Left forelimb (tissue), 1 donor: ENCODE measurements at regions not wholly inside any gene's neighbourhood (a gene's known extent, or its start where the extent isn't known, plus 50 kb on each side); places are given as distances from the start of the nearest gene placed in this dataset.

Source experiments
- DNase-seq: peaks from one replicate; pipeline ENCODE4 v3.0.0-alpha.2; 2018; ENCODE audit warnings: low spot score

DNA sequence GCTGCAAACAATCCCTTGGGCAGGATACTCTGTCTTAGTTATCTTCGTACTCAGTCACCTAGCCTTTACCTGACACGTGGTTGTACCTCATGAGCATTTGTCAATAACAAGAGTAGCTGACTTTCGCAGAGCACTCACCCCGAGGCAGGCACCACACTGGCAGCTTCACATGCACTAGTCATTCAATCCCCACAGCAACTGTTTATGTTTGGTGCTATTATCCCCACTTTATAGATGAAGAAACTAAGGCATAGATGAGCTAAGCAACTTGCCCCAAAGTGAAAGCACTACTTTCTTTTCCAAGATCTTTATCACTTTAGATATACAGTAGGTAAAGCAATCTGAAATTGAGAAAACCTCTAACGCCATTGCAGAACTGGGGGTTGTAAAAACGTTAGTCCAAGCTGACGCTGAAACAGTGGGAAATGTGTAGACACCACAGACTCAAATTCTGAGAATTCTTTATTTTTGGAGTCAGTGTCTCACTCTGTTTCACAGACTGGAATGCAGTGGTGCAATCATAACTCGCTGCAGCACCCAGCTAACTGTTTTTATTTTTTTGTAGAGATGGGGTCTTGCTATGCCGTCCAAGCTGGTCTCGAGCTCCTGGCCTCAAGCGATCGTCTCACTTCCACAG, 446.0 kb downstream of the FOXO1 start:
- no peak for DNase-seq

DNA sequence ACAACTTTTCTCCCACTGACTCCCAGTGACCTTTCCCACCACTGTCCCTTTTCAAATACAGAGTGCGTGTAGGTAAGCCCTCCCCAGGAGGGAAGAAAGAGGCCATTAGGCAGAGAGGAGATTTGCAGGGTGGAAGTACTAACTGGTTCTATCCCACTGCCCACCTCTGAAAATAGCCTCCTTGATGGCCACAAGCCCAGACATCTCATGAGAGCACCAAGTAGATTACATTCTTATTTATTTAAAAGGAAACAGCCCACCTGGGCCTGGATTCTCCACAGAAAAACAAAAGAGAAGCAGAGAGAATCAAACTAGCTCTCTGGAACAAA, 445.3 kb downstream of the FOXO1 start:
- DNase-seq: no peak

DNA sequence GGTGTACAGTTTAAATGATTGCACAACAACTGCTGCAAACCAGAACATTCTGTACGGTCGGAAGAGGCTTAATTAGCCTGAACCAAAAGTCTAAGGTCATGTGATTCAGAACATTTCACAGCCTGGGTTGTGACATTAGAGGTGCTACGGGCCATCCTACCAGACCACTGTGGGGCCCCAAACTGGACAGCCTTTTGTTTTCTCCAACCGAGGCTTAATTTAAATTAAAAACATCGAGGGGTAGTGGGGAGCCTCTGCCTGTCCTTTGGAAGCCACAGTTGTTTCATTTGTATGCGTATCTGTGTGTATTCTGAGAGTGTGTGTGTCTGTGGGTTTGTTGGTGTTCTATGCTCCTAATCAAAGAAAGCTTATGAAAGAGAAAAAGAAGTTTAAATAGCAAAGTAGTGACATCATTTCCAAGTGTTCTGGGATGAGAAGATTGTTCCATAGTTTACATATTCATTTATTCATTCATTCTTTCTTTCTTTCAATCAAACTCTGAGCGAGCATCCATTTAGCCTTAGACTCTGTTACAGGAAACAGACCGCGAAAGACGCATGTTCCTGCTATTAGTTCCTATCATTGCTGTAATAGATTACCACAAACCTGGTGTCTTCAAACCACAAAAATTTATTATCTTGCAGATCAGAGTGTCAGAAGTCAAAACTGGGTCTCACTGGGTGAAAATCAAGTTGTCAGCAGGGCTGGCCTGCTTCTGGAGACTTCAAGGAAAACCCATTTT, 444.8 kb downstream of the FOXO1 start:
- DNase-seq: no peak

DNA sequence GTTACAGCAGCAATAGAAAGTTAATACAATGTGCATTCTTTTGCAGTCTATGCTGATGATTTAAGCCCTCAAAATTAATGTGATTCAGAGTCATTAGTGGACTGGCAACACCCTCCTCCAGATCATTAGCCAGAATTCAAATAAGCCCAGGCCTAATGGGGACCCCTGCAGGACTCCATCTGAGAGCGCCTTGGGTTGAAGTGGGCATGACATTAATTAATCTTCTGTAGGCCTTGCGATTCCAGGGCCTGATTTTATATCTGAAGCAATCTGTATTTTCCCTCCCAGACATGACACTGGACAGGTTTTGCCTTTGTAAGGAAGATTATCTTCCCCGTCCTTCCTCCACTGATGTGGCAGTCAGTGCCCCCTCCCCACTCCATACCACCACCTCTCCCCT, 442.9 kb downstream of the FOXO1 start:
- DNase-seq: no peak

DNA sequence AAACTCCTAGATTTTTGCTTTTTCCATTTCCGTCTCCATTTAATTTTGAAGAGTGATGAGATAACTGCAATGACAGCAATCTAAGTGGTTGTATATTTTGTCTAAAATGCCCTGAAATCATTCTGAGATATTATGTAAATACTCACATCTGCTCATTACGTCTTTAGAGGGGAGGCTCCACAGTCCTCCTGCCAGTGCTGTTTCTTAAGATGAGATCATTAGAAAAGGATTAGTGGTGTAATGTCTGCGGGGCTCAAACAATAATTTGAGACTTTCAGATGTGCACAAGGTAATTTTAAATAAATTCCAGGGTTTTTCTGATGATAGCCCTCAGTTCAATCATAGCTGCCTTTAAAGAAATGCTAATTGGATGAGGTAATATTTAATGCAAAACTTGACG, 437.9 kb downstream of the FOXO1 start:
- no peak for DNase-seq

DNA sequence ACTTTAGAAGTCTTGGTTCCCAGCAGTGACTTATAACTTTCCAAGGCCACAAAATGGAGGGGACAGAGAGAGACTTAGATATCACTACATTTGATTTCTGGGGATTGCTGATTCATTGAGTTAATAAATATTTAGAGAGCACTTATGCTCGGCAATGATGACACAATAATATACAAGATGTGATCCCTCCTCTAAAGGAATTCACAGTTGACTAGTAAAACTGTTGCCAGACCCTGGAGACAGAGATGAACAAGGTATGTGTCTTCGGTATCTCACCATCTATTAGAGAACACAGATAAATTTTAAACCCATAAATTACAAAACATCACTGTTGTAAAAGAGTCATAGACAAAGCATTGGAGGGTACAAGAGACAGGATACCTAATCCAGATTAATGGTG, 437.5 kb downstream of the FOXO1 start:
- no peak for DNase-seq

DNA sequence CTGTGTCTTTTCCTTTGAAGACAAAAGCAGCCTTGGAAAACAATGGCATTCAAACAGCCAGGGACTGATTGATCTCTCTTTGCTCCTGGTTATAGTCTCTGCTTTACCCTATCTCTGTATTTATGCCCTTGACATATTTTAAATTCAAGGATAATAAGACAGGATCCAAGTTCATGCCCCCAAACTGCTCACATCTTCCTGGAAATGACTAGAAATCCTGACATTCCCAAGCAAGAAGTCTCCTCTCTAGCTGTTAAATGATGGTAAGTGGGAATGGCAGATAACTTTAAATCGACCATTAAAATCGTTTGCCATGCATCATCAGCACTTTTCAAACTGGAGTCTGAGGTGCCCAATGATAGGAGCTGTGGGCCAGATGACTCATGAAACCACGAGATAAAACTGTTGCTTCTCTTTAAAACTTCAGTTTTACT, 435.6 kb downstream of the FOXO1 start:
- DNase-seq: no peak

DNA sequence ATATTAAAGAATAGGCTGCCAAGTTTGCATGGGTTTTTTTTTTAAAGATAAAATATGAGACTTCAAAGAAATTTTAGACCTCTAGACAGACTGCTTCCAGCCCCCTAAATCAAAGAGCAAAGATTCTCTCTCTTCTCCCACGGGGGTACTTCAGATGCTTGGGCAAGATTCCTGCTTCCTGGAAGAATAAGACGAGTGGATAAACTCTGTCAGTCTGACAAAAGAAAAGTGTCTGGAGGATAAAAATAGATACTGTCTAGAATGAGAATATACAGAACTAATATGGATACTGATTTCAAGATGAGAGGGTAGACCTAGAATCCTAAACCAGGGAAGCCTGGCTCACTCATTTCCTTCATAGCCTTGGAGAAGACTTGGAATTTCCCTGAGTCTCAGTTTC, 435.1 kb downstream of the FOXO1 start:
- no peak for DNase-seq

DNA sequence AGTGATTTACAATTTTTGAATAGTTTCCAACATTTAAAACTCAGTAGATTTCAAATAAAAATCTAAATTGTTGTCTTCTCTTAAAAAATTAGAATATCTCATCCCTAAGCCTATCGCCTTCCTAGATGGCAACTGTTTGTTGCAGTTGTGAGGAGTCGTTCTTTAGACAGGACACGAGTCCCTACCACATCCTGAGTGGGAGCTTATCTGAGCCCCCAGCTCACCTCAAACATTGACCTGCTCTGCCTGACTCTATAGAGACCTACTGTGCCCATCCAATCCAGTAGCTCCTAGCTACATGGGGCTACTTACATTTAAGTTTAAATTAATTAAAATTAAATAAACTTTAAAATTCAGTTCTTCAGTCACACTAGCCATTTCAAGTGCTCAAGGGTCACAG, 434.7 kb downstream of the FOXO1 start:
- no peak for DNase-seq

DNA sequence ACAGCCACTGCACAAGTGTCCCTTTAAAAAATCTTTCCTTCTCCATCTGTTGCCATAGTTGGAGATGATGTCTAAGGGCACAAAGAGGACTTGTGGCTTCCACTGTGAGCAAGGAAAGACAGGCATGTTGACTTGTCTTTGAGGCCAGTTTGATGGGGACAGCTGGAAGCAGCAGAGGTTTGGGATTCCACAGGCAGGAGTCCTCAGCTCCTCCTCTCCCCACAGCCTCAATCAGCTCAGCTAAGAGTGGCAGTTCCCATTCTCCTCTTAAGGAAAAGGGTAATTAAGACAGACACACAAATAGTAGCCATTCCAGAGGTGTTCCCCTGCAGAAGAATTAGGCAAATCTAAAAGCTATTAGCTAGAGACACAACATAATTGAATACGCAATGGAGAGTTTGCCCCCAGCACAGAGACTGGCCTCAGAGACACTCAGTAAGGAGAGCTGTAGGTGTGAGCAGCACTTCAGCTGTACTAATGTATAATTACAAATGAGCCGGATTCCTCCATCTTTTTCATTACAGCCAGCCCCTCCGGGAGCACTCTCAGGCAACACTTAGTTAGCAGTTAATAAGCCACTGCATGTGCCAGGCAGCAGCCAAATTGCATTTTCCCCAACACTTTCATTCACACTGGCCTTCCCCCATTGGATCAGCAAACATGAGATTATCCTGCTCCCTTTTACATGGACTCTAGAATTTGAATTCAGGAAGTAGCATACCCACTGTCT, 434.0 kb downstream of the FOXO1 start:
- DNase-seq: no peak

DNA sequence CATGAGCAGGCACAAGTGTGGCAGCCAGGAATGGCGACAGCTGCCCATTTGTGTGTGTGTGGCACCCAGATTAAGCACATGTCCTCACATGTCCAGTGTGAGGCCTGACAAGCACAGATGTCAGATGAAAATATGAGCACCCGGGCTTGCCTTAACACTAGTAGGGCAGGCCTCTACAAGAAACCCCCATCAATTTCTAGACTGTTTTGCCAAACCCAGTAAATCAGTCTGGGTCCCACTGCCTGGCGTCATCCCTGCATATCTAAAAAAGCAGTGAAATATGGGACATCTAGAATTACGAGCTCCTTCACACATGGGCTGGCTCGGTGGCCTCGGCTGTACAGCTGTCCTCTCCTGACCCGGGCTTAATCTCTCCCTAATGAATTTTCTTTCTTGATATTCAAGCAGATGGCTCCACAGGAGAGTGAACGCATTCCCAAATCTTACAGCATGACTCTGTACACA, 432.7 kb downstream of the FOXO1 start:
- DNase-seq: no peak

DNA sequence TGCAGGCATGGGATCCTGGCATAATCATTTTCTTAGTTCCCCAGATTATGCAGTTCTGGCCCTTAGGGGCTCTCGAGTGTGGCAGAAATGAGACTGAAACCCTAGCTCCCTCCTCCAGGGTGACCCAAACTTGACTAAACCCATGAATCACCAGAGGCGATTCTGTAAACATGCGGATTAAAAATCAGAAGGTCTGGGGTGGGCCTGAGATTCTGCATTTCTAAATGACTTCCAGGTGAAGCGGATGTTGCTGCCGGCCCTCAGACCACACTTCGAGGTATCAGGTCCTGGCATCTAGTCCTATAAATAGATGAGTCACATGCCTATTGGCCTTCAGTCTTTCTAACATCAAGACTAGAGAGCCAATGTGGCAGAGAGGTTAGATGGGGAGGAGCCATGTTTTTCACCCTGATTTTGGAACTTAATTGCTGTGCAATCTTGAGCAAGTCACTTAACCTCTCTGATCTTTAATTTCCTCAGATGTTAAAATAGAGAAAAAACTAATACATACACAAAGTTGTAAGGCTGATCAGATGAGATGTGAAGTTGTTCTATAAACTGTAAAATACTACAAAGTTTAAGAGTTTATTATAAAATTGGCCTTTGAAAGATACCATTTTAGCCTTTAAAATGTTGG, 431.2 kb downstream of the FOXO1 start:
- DNase-seq: no peak

DNA sequence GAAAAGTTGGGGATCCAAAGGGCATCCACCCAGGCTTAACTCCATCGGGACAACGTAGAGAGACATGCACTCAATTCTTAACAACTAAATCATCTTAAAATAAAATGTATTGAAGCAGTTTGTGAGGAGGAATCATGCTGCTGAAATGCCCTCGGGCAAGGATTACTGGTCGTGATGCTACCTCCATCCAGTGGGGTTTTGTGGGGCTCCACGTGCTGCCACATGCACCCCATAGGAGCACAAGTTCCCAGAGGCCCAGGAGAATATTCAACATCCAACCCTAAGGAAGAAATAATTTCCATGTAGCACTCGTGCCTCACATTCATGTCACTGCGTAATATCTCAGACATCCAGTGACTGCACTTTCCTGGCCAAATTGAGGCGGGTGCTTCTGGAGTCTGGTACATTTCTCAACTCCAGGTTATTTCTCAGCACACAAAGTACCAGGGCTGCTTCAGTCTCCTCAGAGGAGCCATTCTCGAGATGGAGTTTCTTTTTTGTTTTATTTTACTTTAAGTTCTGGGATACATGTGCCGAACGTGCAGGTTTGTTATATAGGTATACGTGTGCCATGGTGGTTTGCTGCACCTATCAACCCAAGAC, 429.8 kb downstream of the FOXO1 start:
- no peak for DNase-seq

DNA sequence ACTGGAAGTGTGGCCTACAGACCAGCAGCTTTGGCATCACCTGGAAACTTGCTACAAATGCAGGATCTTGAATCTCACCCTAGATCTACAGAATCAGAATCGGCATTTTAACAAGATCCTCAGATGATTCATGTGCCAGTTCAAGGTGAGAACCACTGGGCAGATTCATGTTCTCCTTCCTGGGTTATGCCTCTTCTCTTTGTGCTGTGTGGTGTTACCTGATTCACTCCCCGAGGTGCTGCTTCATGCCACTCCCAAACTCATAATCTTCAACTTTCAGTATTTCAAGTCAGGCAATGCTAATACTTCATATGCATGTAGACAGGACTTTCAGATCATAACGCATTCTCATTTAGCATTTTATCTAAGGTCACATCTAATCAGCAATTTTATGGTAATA, 427.7 kb downstream of the FOXO1 start:
- DNase-seq: no peak

DNA sequence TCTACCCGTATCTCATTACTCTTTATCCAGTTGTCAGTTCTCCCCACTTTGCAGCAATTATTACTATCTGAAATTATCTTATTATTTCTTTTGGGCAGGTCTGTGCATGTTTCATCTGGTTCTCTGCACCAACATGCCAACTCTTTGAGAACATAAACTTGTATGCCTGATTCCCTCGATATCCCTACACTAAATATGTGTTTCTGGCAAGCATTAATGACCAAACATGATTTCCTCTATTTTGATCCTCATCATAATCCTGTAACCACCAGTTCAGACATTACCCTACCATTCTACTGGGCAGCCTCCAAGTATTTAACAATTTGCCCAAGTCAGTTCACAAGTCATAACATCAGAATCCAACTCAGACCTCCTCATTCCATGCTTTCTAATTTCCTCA, 426.1 kb downstream of the FOXO1 start:
- DNase-seq: no peak

DNA sequence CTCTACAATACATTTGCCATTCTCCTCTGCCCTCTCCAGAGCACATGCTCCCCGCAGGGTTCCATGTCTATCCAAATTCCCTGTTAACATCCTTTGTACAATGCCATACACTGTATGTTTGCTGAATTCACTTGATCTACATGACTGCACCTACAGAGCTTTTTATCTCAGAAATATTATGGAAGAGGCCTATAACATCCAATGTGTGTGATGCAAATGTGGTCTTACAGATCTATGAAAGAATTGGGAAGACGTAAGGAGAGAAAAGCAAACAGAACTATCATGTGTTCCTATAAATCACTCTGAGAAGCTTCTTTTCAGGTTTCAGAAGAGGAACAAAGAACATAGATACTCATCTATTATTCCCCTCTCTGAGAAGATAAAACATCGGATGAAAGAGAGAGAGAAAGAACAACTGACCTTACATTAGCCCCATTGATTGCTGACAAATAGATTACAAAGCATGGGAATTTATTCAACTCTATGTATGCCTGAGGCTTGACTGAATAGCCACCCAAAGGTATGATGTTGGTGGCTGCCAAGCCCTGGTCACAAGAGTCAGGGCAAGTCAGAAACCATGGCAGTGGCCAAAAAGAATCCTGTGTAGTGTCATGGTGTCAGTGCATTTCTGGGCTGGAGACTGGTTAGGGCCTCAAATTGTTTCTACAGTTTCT, 425.2 kb downstream of the FOXO1 start:
- no peak for DNase-seq

DNA sequence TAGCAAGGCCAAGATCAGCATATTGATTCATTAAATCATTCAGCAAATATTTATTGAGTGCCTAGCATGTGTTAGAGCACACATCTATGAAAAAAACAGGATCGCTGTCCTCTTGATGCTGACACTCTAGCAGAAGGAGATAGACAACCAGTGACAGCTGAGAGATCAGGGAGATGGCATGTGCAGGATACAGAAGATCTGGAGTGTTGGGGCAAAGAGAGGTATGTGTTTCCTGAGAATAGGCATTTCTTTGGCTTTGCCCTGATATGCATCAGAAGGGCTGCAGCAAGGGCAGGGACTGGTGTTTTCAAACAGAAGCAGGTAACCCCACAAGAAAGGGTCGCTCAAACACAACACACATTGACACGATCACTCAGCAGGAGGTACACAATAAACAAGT, 423.4 kb downstream of the FOXO1 start:
- DNase-seq: no peak

DNA sequence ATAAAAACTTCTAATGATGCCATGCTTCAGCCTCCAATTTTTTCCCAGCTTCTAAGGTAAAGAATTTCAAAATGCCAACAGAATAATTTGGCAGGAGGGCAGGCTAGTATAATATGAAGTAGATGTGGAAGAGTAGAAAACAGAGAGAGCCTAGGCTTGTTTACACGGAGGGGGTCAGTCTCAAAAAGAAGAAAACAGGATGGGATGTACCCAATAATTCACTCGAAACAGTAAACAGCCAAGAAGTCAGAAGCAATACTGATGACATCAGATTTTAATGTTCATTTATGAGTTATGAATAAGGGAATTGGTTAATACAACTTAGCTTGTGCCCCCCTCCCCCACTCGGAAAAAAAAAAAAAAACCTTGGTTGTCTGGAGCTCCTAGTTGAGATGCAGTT, 422.5 kb downstream of the FOXO1 start:
- no peak for DNase-seq

DNA sequence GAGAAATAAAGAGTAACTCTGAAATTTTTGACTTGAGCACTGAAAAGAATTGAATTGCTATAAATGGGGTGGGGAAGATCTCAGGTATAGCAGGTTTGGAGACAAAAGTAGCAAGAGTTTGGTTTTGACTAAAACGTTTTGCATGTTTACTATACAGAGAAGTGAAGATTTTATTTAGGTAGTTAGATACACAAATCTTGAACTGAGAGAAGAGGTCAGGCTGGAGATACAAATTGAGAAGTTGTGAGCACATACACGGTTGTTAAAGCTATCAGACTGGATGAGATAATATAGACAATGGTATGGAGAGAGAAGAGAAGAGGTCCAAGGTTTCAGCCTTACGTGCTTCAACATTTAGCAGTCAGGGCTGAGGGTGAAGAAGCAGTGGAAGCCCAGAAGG, 420.9 kb downstream of the FOXO1 start:
- no peak for DNase-seq

DNA sequence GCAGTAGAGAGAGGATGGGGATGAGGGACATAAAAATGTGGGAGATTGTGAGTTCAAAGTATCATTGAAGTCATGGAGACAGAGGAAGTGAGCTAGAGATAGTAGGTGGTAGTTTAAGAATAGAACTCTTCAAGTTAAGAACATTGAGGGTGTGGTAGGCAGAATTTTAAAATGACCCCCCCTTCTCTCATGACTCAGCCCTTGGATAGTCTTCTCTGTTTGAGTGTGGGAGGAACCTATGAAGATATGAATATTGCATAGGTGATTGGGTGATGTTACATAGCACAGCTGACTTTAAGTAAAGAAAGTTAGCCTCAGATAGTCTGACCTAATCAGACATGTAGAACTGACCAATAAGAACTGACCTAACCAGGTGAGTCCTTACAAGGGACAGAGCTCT, 418.6 kb downstream of the FOXO1 start:
- DNase-seq: no peak

DNA sequence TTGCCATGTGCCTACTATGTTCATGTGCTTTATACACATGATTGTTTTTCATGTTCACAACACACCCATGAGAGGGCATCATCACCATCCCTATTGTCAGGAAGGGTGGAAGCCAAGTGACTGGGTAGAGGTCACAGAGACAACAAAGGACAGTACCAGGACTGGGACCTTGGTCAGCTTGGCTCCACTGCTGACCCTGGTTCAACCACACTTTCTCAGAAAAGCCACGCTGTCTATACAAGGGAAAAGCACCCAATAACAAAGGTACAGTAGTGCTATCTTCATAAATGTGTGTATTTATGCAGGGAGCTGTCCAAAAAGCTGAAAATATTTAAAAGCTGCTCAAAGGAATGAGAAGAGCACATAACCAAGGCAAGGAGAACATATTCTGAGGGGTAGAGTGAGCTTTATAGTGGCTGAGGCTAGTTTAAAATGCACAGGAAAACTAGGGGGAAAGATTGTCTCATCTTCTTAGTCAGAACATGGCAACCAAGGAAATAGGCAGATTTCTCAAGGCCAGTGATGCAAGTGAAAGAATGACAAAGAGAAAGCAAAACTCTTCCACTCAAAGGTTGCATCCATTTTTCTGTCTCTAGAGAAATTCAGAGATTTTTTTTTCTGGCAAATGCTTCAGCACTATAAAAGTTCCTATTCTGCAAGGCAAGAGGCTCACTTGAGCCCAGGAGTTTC, 415.0 kb downstream of the FOXO1 start:
- DNase-seq: no peak
